K562 (cell line): ENCODE measurements at regions not wholly inside any gene's neighbourhood (a gene's known extent, or its start where the extent isn't known, plus 50 kb on each side); places are given as distances from the start of the nearest gene placed in this dataset.

Source experiments
- ATAC-seq: fragments of 200-7000 bp; cut with Tn5 transposase; 3 replicates; pipeline ENCODE4 v1.9.1; 2020; ENCODE audit warnings: moderate library complexity
- BruUV-seq: library from RNA; stranded (reverse); fragments of 400-500 nt; replicated peaks from 2 replicates; lab custom pipeline; 2021; lab: Mats Ljungman, UMichigan
- CTCF ChIA-PET: fragments of 300-600 bp; formaldehyde crosslinking; extraction: SDS; loops from one replicate; lab custom pipeline; 2021; ENCODE audit warnings: low intra/inter-chr PET ratio; lab: Yijun Ruan, JAX
- POLR2A ChIA-PET: fragments of 300-600, 350-650 bp; sonication (Branson Sonifier 250); formaldehyde crosslinking; extraction: SDS; loops from one replicate; lab custom pipeline; 2021; ENCODE audit warnings: antibody characterized with exemption, inconsistent platforms; lab: Yijun Ruan, JAX
- DNase-seq, 4 experiments: peaks; one replicate each; pipeline versions ENCODE4 v3.0.0 to v3.0.0-alpha.2; 2011 to 2018; ENCODE audit warnings: low spot score in 3 of 4, mixed read lengths in 3 of 4; ENCODE audit errors: extremely low read depth in 1 of 4
- FAIRE-seq: peaks from 2 replicates; lab custom pipeline; 2011; peaks lifted over from hg19 to GRCh38; lab: Jason Lieb, UNC
- H2AFZ ChIP-seq: 2 replicates; pipeline ENCODE4 v1.6.0; 2011; ENCODE audit warnings: low read depth, low read length, control low read depth, inconsistent platforms
- H3K27ac ChIP-seq: fragments of 200-600 bp; 3 replicates; pipeline ENCODE4 v1.8.0; 2011; ENCODE audit warnings: low read depth, mild to moderate bottlenecking, control low read depth, inconsistent platforms, low read length, moderate library complexity, mixed read lengths; ENCODE audit errors: extremely low read depth
- H3K27me3 ChIP-seq, 2 experiments: fragments of 300-600 bp in 1 of 2; 2 replicates in 1 of 2; 3 replicates in 1 of 2; pipeline versions ENCODE4 v1.6.0 to v1.8.0; 2011; ENCODE audit warnings: inconsistent platforms in 2 of 2, low read length in 2 of 2, mild to moderate bottlenecking in 1 of 2, mixed read lengths in 1 of 2, moderate library complexity in 1 of 2; ENCODE audit not compliant: control insufficient read depth in 2 of 2, insufficient read depth in 2 of 2
- H3K36me3 ChIP-seq: fragments of 300-600 bp; 3 replicates; pipeline ENCODE4 v1.8.0; 2011; ENCODE audit warnings: mild to moderate bottlenecking, low read length, inconsistent platforms; ENCODE audit not compliant: control insufficient read depth, insufficient read depth
- H3K4me1 ChIP-seq, 2 experiments: fragments of 200-600 bp in 1 of 2; replicated peaks in 1 of 2; 2 replicates in 1 of 2; 3 replicates in 1 of 2; pipeline versions ENCODE4 v1.5.1 to v1.8.0; 2011; ENCODE audit warnings: inconsistent platforms in 2 of 2, low read length in 2 of 2, mild to moderate bottlenecking in 1 of 2, mixed read lengths in 1 of 2, moderate library complexity in 1 of 2; ENCODE audit not compliant: control insufficient read depth in 2 of 2, insufficient read depth in 2 of 2
- H3K4me2 ChIP-seq: 2 replicates; pipeline ENCODE4 v1.6.1; 2011; ENCODE audit warnings: low read length, control low read depth, inconsistent platforms, mixed read lengths; ENCODE audit not compliant: insufficient read depth
- H3K4me3 ChIP-seq: fragments of 200-600 bp; sonication (generic), shearing (Covaris generic); 2 replicates; pipeline ENCODE4 v1.5.1; 2016; ENCODE audit warnings: control low read depth, inconsistent platforms
- H3K79me2 ChIP-seq: fragments of 200-600 bp; 3 replicates; pipeline ENCODE4 v1.8.0; 2011; ENCODE audit warnings: low read length, inconsistent platforms; ENCODE audit not compliant: control insufficient read depth, insufficient read depth
- H3K9ac ChIP-seq, 2 experiments: 2 replicates each; pipeline versions ENCODE4 v1.6.0 to v1.6.1; 2011; ENCODE audit warnings: low read depth in 2 of 2, low read length in 2 of 2, control low read depth in 1 of 2, inconsistent platforms in 1 of 2, mild to moderate bottlenecking in 1 of 2, mixed read lengths in 1 of 2; ENCODE audit not compliant: insufficient read depth in 1 of 2
- H3K9me1 ChIP-seq: one replicate; pipeline ENCODE4 v1.6.0; 2011; ENCODE audit warnings: inconsistent platforms, mild to moderate bottlenecking, low read length, moderate library complexity; ENCODE audit not compliant: control insufficient read depth, insufficient read depth
- H3K9me3 ChIP-seq: replicated peaks from 2 replicates; pipeline ENCODE4 v1.5.1; 2011; ENCODE audit warnings: low read depth, low read length, inconsistent platforms; ENCODE audit not compliant: control insufficient read depth, insufficient read depth
- H4K20me1 ChIP-seq: replicated peaks from 2 replicates; pipeline ENCODE4 v1.6.1; 2011; ENCODE audit warnings: low read length, inconsistent platforms, mixed read lengths; ENCODE audit not compliant: control insufficient read depth, insufficient read depth
- ARHGAP35 ChIP-seq: fragments of 450-650 bp; IDR thresholded peaks from 2 replicates; pipeline ENCODE4 v1.6.1; 2018; ENCODE audit not compliant: partially characterized antibody
- DPF2 ChIP-seq: fragments of 450-650 bp; IDR thresholded peaks from 2 replicates; pipeline ENCODE4 v1.6.1; 2016
- EHMT2 ChIP-seq: fragments of 450-650 bp; IDR thresholded peaks from 2 replicates; pipeline ENCODE4 v1.6.1; 2018; ENCODE audit warnings: antibody characterized with exemption
- ELF1 ChIP-seq: fragments of 200-800 bp; sonication (Bioruptor generic); IDR thresholded peaks from 2 replicates; pipeline ENCODE4 v1.6.1; 2016; ENCODE audit warnings: missing genetic modification characterization, missing compliant biosample characterization
- FOS ChIP-seq: IDR thresholded peaks from 3 replicates; pipeline ENCODE4 v1.6.1; 2011; ENCODE audit not compliant: insufficient read length; ENCODE audit errors: extremely low read depth
- FOXK2 ChIP-seq, 2 experiments: fragments of 450-650 bp; IDR thresholded peaks in 1 of 2; conservative IDR thresholded peaks in 1 of 2; 2 replicates each; pipeline ENCODE4 v1.6.1; 2016; ENCODE audit warnings: low read depth in 2 of 2, mild to moderate bottlenecking in 1 of 2
- GABPB2 ChIP-seq: fragments of 250-450 bp; sonication (Bioruptor Pico); conservative IDR thresholded peaks from 2 replicates; pipeline ENCODE4 v1.5.1; 2021; ENCODE audit warnings: mild to moderate bottlenecking
- GATA2 ChIP-seq: sonication (generic); formaldehyde crosslinking; IDR thresholded peaks from 2 replicates; pipeline ENCODE4 v1.4.0; 2020; ENCODE audit warnings: mild to moderate bottlenecking, missing genetic modification reagents
- LEF1 ChIP-seq: fragments of 450-650 bp; IDR thresholded peaks from 2 replicates; pipeline ENCODE4 v1.6.1; 2016; ENCODE audit warnings: mild to moderate bottlenecking
- NFE2L1 ChIP-seq: fragments of 450-650 bp; IDR thresholded peaks from 2 replicates; pipeline ENCODE4 v1.6.1; 2016; ENCODE audit warnings: missing genetic modification characterization, low read depth, mild to moderate bottlenecking, missing compliant biosample characterization, moderate library complexity, borderline replicate concordance
- PRPF4 ChIP-seq: fragments of 200-400 bp; formaldehyde crosslinking; IDR thresholded peaks from one replicate; pipeline ENCODE4 v1.6.1; 2017; ENCODE audit warnings: low read length, low read depth, mild to moderate bottlenecking; ENCODE audit not compliant: insufficient read depth, poor library complexity, severe bottlenecking
- ZNF23 ChIP-seq: fragments of 250-450 bp; sonication (Bioruptor Pico); IDR thresholded peaks from 2 replicates; pipeline ENCODE4 v1.4.0; 2020; ENCODE audit warnings: mild to moderate bottlenecking
- ZNF316 ChIP-seq: fragments of 450-650 bp; IDR thresholded peaks from 2 replicates; pipeline ENCODE4 v1.6.1; 2016
- ZNF41 ChIP-seq: fragments of 250-450 bp; sonication (Bioruptor Pico); conservative IDR thresholded peaks from 2 replicates; pipeline ENCODE4 v1.4.0; 2020; ENCODE audit warnings: mild to moderate bottlenecking
- ZNF764 ChIP-seq: fragments of 250-450 bp; sonication (Bioruptor Pico); IDR thresholded peaks from 2 replicates; pipeline ENCODE4 v1.4.0; 2020; ENCODE audit warnings: low read depth, mild to moderate bottlenecking, moderate library complexity
- in situ Hi-C: fragments of 300-500 bp; cut with MboI; formaldehyde crosslinking; loops from 4 replicates; pipeline ENCODE4 v1.15.0; 2018; ENCODE audit warnings: inconsistent platforms, mixed read lengths
- intact Hi-C: fragments of 100-400 bp; cut with micrococcal nuclease; formaldehyde crosslinking; loops from 2 replicates; pipeline ENCODE4 v1.14.2; 2022
- TF ChIP-seq, protein P1 (sequence below): fragments of 200-400 bp; formaldehyde crosslinking; IDR thresholded peaks from 2 replicates; pipeline ENCODE4 v1.6.1; 2017; ENCODE audit warnings: mild to moderate bottlenecking, low read depth, low read length, moderate library complexity
- TF ChIP-seq, protein P2 (sequence below): fragments of 250-450 bp; sonication (Bioruptor Pico); IDR thresholded peaks from 2 replicates; pipeline ENCODE4 v1.5.0; 2020; ENCODE audit warnings: mild to moderate bottlenecking
- TF ChIP-seq, protein P3 (sequence below): fragments of 450-650 bp; IDR thresholded peaks from 2 replicates; pipeline ENCODE4 v1.6.1; 2016; ENCODE audit warnings: antibody characterized with exemption
- TF ChIP-seq, protein P4 (sequence below): conservative IDR thresholded peaks from 2 replicates; pipeline ENCODE4 v1.6.1; 2011; ENCODE audit warnings: low read depth, mild to moderate bottlenecking, low read length; ENCODE audit not compliant: control insufficient read depth
- TF ChIP-seq, protein P5 (sequence below): fragments of 250-450 bp; sonication (Bioruptor Pico); IDR thresholded peaks from 2 replicates; pipeline ENCODE4 v1.6.1; 2021; ENCODE audit warnings: mild to moderate bottlenecking

DNA sequence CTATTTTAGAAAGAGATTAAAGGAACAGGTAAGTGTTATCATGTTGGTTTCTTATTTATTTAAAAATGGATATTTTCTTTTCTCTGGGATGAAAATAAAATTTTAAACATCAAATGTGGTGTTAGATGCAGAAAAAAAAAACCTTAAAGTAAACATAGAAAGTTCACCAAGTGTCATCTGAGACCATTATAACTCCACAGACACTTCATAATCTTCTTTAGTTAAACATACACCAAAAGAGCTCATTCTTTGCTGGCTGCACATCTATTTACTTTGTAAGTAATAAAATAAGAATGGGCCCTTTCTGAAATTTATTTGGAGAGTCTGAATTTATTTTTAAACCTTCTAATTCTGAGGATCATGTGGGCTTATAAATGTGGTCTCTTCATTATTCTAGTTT lies 460.7 kb upstream of the CTSO start:
- Histone ChIP-seq H2AFZ (no peak overlapping the region), H3K4me1 (no peaks in the 10 kb centered on the region), H3K4me2 (no peak overlapping the region), H3K36me3 (no peaks in the 10 kb centered on the region), H3K4me3 (no peak overlapping the region), H3K27me3 (no peaks in the 10 kb centered on the region), H3K9ac (no peak overlapping the region), H3K9me1 (no peaks in the 10 kb centered on the region), H3K27ac (no peak overlapping the region), H3K9me3 (no peaks in the 10 kb centered on the region), H4K20me1 (no peaks in the 10 kb centered on the region), H3K79me2 (no peaks in the 10 kb centered on the region)
- in situ Hi-C loops = no loop called here
- DNase-seq (no peak), ATAC-seq (no peak), FAIRE-seq (no peak)
- CTCF ChIA-PET = no interaction called here
- POLR2A ChIA-PET = no interaction called here
- intact Hi-C loops = no loop called here
- TF ChIP-seq ZNF41 (no peak), ZNF23 (CRISPR knock-in tag) (no peak), FOS (no peak), EHMT2 (no peak), ZNF316 (no peak), GATA2 (CRISPR knock-in tag) (no peak), ARHGAP35 (no peak), FOXK2 (conservative IDR thresholded peaks at IDR 0.05 in 1 of 2, IDR thresholded peaks at IDR 0.05 in 1 of 2; ENCODE audit: low read depth in 2 of 2) (no peak), PRPF4 (no peak), LEF1 (no peak), NFE2L1 (tag) (no peak), ELF1 (tag) (no peak), DPF2 (no peak), GABPB2 (CRISPR knock-in tag) (no peak), ZNF764 (no peak)
- TF ChIP-seq, protein P1, sequence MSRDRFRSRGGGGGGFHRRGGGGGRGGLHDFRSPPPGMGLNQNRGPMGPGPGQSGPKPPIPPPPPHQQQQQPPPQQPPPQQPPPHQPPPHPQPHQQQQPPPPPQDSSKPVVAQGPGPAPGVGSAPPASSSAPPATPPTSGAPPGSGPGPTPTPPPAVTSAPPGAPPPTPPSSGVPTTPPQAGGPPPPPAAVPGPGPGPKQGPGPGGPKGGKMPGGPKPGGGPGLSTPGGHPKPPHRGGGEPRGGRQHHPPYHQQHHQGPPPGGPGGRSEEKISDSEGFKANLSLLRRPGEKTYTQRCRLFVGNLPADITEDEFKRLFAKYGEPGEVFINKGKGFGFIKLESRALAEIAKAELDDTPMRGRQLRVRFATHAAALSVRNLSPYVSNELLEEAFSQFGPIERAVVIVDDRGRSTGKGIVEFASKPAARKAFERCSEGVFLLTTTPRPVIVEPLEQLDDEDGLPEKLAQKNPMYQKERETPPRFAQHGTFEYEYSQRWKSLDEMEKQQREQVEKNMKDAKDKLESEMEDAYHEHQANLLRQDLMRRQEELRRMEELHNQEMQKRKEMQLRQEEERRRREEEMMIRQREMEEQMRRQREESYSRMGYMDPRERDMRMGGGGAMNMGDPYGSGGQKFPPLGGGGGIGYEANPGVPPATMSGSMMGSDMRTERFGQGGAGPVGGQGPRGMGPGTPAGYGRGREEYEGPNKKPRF = no peak
- TF ChIP-seq, protein P2, sequence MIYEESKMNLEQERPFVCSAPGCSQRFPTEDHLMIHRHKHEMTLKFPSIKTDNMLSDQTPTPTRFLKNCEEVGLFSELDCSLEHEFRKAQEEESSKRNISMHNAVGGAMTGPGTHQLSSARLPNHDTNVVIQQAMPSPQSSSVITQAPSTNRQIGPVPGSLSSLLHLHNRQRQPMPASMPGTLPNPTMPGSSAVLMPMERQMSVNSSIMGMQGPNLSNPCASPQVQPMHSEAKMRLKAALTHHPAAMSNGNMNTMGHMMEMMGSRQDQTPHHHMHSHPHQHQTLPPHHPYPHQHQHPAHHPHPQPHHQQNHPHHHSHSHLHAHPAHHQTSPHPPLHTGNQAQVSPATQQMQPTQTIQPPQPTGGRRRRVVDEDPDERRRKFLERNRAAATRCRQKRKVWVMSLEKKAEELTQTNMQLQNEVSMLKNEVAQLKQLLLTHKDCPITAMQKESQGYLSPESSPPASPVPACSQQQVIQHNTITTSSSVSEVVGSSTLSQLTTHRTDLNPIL (CRISPR knock-in tag) = no peak
- TF ChIP-seq, protein P3, sequence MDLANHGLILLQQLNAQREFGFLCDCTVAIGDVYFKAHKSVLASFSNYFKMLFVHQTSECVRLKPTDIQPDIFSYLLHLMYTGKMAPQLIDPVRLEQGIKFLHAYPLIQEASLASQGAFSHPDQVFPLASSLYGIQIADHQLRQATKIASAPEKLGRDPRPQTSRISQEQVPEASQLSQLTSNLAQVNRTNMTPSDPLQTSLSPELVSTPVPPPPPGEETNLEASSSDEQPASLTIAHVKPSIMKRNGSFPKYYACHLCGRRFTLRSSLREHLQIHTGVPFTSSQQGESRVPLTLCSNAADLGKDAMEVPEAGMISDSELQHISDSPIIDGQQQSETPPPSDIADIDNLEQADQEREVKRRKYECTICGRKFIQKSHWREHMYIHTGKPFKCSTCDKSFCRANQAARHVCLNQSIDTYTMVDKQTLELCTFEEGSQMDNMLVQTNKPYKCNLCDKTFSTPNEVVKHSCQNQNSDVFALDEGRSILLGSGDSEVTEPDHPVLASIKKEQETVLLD = no peak
- TF ChIP-seq, protein P4, sequence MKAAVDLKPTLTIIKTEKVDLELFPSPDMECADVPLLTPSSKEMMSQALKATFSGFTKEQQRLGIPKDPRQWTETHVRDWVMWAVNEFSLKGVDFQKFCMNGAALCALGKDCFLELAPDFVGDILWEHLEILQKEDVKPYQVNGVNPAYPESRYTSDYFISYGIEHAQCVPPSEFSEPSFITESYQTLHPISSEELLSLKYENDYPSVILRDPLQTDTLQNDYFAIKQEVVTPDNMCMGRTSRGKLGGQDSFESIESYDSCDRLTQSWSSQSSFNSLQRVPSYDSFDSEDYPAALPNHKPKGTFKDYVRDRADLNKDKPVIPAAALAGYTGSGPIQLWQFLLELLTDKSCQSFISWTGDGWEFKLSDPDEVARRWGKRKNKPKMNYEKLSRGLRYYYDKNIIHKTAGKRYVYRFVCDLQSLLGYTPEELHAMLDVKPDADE = no peak
- TF ChIP-seq, protein P5, sequence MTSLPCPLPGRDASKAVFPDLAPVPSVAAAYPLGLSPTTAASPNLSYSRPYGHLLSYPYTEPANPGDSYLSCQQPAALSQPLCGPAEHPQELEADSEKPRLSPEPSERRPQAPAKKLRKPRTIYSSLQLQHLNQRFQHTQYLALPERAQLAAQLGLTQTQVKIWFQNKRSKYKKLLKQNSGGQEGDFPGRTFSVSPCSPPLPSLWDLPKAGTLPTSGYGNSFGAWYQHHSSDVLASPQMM (CRISPR knock-in tag) = no peak
- no TSS peak for BruUV-seq
